MM.1S (cell line): ENCODE measurements at regions not wholly inside any gene's neighbourhood (a gene's known extent, or its start where the extent isn't known, plus 50 kb on each side); places are given as distances from the start of the nearest gene placed in this dataset.

Experiments used
- DNase-seq: peaks from one replicate; pipeline ENCODE4 v3.0.0-alpha.2; 2015
- H2AFZ ChIP-seq: fragments of 300-600 bp; sonication (generic); 2 replicates; pipeline ENCODE4 v1.6.0; 2016; ENCODE audit warnings: antibody characterized with exemption, low read length
- H3F3A ChIP-seq: fragments of 300-600 bp; sonication (generic); 2 replicates; pipeline ENCODE4 v1.6.1; 2016; ENCODE audit warnings: mild to moderate bottlenecking, antibody characterized with exemption, low read length, moderate library complexity, mixed read lengths; ENCODE audit not compliant: insufficient read depth
- H3K27ac ChIP-seq: fragments of 300-600 bp; sonication (generic); 2 replicates; pipeline ENCODE4 v1.5.1; 2016; ENCODE audit warnings: mild to moderate bottlenecking, low read length
- H3K27me3 ChIP-seq: fragments of 300-600 bp; sonication (generic); replicated peaks from 2 replicates; pipeline ENCODE4 v1.6.0; 2016; ENCODE audit warnings: low read length; ENCODE audit not compliant: insufficient read depth
- H3K36me3 ChIP-seq: fragments of 300-600 bp; sonication (generic); replicated peaks from 2 replicates; pipeline ENCODE4 v1.6.1; 2016; ENCODE audit warnings: mild to moderate bottlenecking, low read length, mixed read lengths; ENCODE audit not compliant: insufficient read depth
- H3K4me1 ChIP-seq: fragments of 300-600 bp; sonication (generic); 2 replicates; pipeline ENCODE4 v1.6.1; 2016; ENCODE audit warnings: low read length, mixed read lengths
- H3K4me2 ChIP-seq: fragments of 300-600 bp; sonication (generic); 2 replicates; pipeline ENCODE4 v1.6.0; 2016; ENCODE audit warnings: low read depth, low read length
- H3K4me3 ChIP-seq: fragments of 300-600 bp; sonication (generic); 2 replicates; pipeline ENCODE4 v1.5.1; 2016; ENCODE audit warnings: low read length, mixed read lengths
- H3K79me2 ChIP-seq: fragments of 300-600 bp; sonication (generic); 2 replicates; pipeline ENCODE4 v1.6.1; 2016; ENCODE audit warnings: mixed run types, low read length, mixed read lengths
- H3K9ac ChIP-seq: fragments of 300-600 bp; sonication (generic); 2 replicates; pipeline ENCODE4 v1.6.1; 2016; ENCODE audit warnings: low read length, mixed read lengths
- H3K9me2 ChIP-seq: fragments of 300-600 bp; sonication (generic); replicated peaks from 2 replicates; pipeline ENCODE4 v1.6.1; 2016; ENCODE audit warnings: mild to moderate bottlenecking, low read length, mixed read lengths; ENCODE audit not compliant: insufficient read depth
- H3K9me3 ChIP-seq: fragments of 300-600 bp; sonication (generic); replicated peaks from 2 replicates; pipeline ENCODE4 v1.6.1; 2016; ENCODE audit warnings: mild to moderate bottlenecking, low read length, mixed read lengths; ENCODE audit not compliant: insufficient read depth
- H4K20me1 ChIP-seq: fragments of 300-600 bp; sonication (generic); 2 replicates; pipeline ENCODE4 v1.6.1; 2016; ENCODE audit warnings: mild to moderate bottlenecking, low read length, moderate library complexity, mixed read lengths; ENCODE audit not compliant: insufficient read depth
- CTCF ChIP-seq: fragments of 300-600 bp; sonication (generic); IDR thresholded peaks from 2 replicates; pipeline ENCODE4 v1.5.1; 2016; ENCODE audit warnings: antibody characterized with exemption, low read length, mixed read lengths
- EZH2 ChIP-seq: fragments of 300-600 bp; sonication (generic); optimal IDR thresholded peaks from 2 replicates; pipeline ENCODE3; 2017; ENCODE audit warnings: low read depth, mild to moderate bottlenecking, antibody characterized with exemption, low read length, mixed read lengths
- EZH2phosphoT487 ChIP-seq: fragments of 300-600 bp; sonication (generic); IDR thresholded peaks from 2 replicates; pipeline ENCODE4 v1.6.1; 2018; ENCODE audit warnings: antibody characterized with exemption, low read length

GRCh38 chr1:93744299-93744988 is 62.8 kb upstream of the BCAR3 start:
- Histone ChIP-seq H3K27ac (no peak overlapping the region), H3K4me2 (peak overlapping the region; percentile 27; the same call in 1 of the 2 replicates), H3K4me1 (peaks cover 5% of the 10 kb centered on the region), H3K79me2 (no peaks in the 10 kb centered on the region), H3K9ac (no peak overlapping the region), H3K36me3 (no peaks in the 10 kb centered on the region), H4K20me1 (no peaks in the 10 kb centered on the region), H3K4me3 (no peak overlapping the region), H3K27me3 (no peaks in the 10 kb centered on the region), H3K9me2 (no peaks in the 10 kb centered on the region), H2AFZ (no peak overlapping the region), H3K9me3 (no peaks in the 10 kb centered on the region), H3F3A (no peaks in the 10 kb centered on the region)
- no peak for TF ChIP-seq EZH2
- TF ChIP-seq EZH2phosphoT487: no peak
- no peak for TF ChIP-seq CTCF
- peak; percentile 7 for DNase-seq

GRCh38 chr1:93743465-93743864 is 61.8 kb upstream of the BCAR3 start:
- Histone ChIP-seq H3K36me3 (no peaks in the 10 kb centered on the region), H3K9me3 (no peaks in the 10 kb centered on the region), H3K27me3 (no peaks in the 10 kb centered on the region), H3K79me2 (no peaks in the 10 kb centered on the region), H3K9ac (no peak overlapping the region), H3K9me2 (no peaks in the 10 kb centered on the region), H3F3A (no peaks in the 10 kb centered on the region), H3K4me2 (no peak overlapping the region), H3K27ac (no peak overlapping the region), H4K20me1 (no peaks in the 10 kb centered on the region), H3K4me3 (no peak overlapping the region), H3K4me1 (peaks cover 5% of the 10 kb centered on the region), H2AFZ (no peak overlapping the region)
- TF ChIP-seq EZH2phosphoT487 (no peak), EZH2 (no peak)
- DNase-seq: no peak

- no peak overlapping the region for H3K27ac ChIP-seq
- H3K79me2 ChIP-seq: no peaks in the 10 kb centered on the region
- H3K4me2 ChIP-seq: no peak overlapping the region
- no peak overlapping the region for H3K9ac ChIP-seq
- no peak overlapping the region for H3K4me3 ChIP-seq
- peaks cover 5% of the 10 kb centered on the region for H3K4me1 ChIP-seq
- no peaks in the 10 kb centered on the region for H3K9me3 ChIP-seq
- no peaks in the 10 kb centered on the region for H3F3A ChIP-seq
- H2AFZ ChIP-seq: no peak overlapping the region
- H3K9me2 ChIP-seq: no peaks in the 10 kb centered on the region
- no peaks in the 10 kb centered on the region for H3K36me3 ChIP-seq
- TF ChIP-seq CTCF (no peak), EZH2 (no peak), EZH2phosphoT487 (no peak)
- DNase-seq: no peak
- H3K27me3 ChIP-seq: no peaks in the 10 kb centered on the region
- H4K20me1 ChIP-seq: no peaks in the 10 kb centered on the region
Measured at GRCh38 chr1:93740601-93741031, 59.0 kb upstream of the BCAR3 start.

GRCh38 chr1:93740157-93740556 is 58.5 kb upstream of the BCAR3 start:
- peaks cover 4% of the 10 kb centered on the region for H3K4me1 ChIP-seq
- TF ChIP-seq EZH2 (no peak), CTCF (no peak), EZH2phosphoT487 (no peak)

More at GRCh38 chr1:93740157-93740556, 58.5 kb upstream of the BCAR3 start:
- no peak overlapping the region for H3K4me3 ChIP-seq
- no peaks in the 10 kb centered on the region for H4K20me1 ChIP-seq
- H3K9me2 ChIP-seq: no peaks in the 10 kb centered on the region
- no peaks in the 10 kb centered on the region for H3K36me3 ChIP-seq
- no peaks in the 10 kb centered on the region for H3K9me3 ChIP-seq
- no peak for DNase-seq
- no peak overlapping the region for H3K27ac ChIP-seq
- H3K9ac ChIP-seq: no peak overlapping the region
- no peaks in the 10 kb centered on the region for H3K79me2 ChIP-seq
- H2AFZ ChIP-seq: no peak overlapping the region
- no peak overlapping the region for H3K4me2 ChIP-seq
- H3K27me3 ChIP-seq: no peaks in the 10 kb centered on the region
- no peaks in the 10 kb centered on the region for H3F3A ChIP-seq
